Neural cell (in vitro differentiated cells): ENCODE measurements at regions not wholly inside any gene's neighbourhood (a gene's known extent, or its start where the extent isn't known, plus 50 kb on each side); places are given as distances from the start of the nearest gene placed in this dataset.

Source experiments
- H2AFZ ChIP-seq: fragments of 200-600, 300-800 bp; sonication (generic), shearing (Covaris generic); 2 replicates; pipeline ENCODE4 v1.6.0; 2014; ENCODE audit warnings: low read depth, mild to moderate bottlenecking, antibody characterized with exemption, low read length, moderate library complexity
- H3F3A ChIP-seq: fragments of 200-600 bp; shearing (Covaris generic); 2 replicates; pipeline ENCODE4 v1.6.1; 2016; ENCODE audit warnings: mild to moderate bottlenecking, moderate library complexity, mixed read lengths, antibody characterized with exemption, low read length; ENCODE audit not compliant: insufficient read depth, poor library complexity, severe bottlenecking
- H3K27ac ChIP-seq: fragments of 200-600, 300-800 bp; sonication (generic), shearing (Covaris generic); 2 replicates; pipeline ENCODE4 v1.5.1; 2014; ENCODE audit warnings: mild to moderate bottlenecking, low read length, moderate library complexity
- H3K27me3 ChIP-seq: fragments of 300-800, 200-600 bp; sonication (generic), shearing (Covaris generic); 2 replicates; pipeline ENCODE4 v1.6.0; 2014; ENCODE audit warnings: mild to moderate bottlenecking, low read depth, low read length, moderate library complexity; ENCODE audit not compliant: insufficient read depth
- H3K36me3 ChIP-seq: fragments of 300-800, 200-600 bp; sonication (generic), shearing (Covaris generic); 2 replicates; pipeline ENCODE4 v1.5.1; 2014; ENCODE audit warnings: mild to moderate bottlenecking, antibody characterized with exemption, low read length, moderate library complexity; ENCODE audit not compliant: insufficient read depth
- H3K4me2 ChIP-seq: fragments of 300-800, 200-600 bp; sonication (generic), shearing (Covaris generic); 2 replicates; pipeline ENCODE4 v1.6.0; 2014; ENCODE audit warnings: mild to moderate bottlenecking, low read length
- H3K4me3 ChIP-seq: fragments of 300-800, 200-600 bp; sonication (generic), shearing (Covaris generic); 2 replicates; pipeline ENCODE4 v1.5.1; 2014; ENCODE audit warnings: mild to moderate bottlenecking, low read length, moderate library complexity
- H3K79me2 ChIP-seq: fragments of 200-600 bp; shearing (Covaris generic); replicated peaks from 2 replicates; pipeline ENCODE4 v1.6.0; 2014; ENCODE audit warnings: mild to moderate bottlenecking, low read length, moderate library complexity; ENCODE audit not compliant: insufficient read depth
- H3K9ac ChIP-seq: fragments of 300-800, 200-600 bp; sonication (generic), shearing (Covaris generic); 2 replicates; pipeline ENCODE4 v1.6.1; 2016; ENCODE audit warnings: mild to moderate bottlenecking, low read length, mixed read lengths
- H3K9me2 ChIP-seq: fragments of 200-600 bp; shearing (Covaris generic); 2 replicates; pipeline ENCODE4 v1.6.1; 2016; ENCODE audit warnings: mild to moderate bottlenecking, low read length, mixed read lengths; ENCODE audit not compliant: insufficient read depth
- H3K9me3 ChIP-seq: fragments of 200-600, 300-800 bp; sonication (generic), shearing (Covaris generic); 2 replicates; pipeline ENCODE4 v1.6.1; 2016; ENCODE audit warnings: mild to moderate bottlenecking, mixed run types, low read length, moderate library complexity, mixed read lengths
- H4K20me1 ChIP-seq: fragments of 200-600 bp; shearing (Covaris generic); 2 replicates; pipeline ENCODE4 v1.6.1; 2016; ENCODE audit warnings: mild to moderate bottlenecking, mixed run types; ENCODE audit not compliant: insufficient read depth
- CTCF ChIP-seq: fragments of 450-650 bp; IDR thresholded peaks from 2 replicates; pipeline ENCODE4 v1.5.1; 2014; ENCODE audit warnings: antibody characterized with exemption, mild to moderate bottlenecking, moderate library complexity; ENCODE audit not compliant: poor library complexity, severe bottlenecking
- EP300 ChIP-seq: fragments of 450-650 bp; conservative IDR thresholded peaks from 2 replicates; pipeline ENCODE4 v1.6.1; 2014; ENCODE audit warnings: antibody characterized with exemption, mild to moderate bottlenecking, moderate library complexity; ENCODE audit not compliant: poor library complexity, severe bottlenecking
- EZH2 ChIP-seq: fragments of 200-600, 300-800 bp; shearing (Covaris generic), sonication (generic); IDR thresholded peaks from 2 replicates; pipeline ENCODE4 v1.6.1; 2014; ENCODE audit warnings: antibody characterized with exemption, low read length, borderline replicate concordance, mild to moderate bottlenecking; ENCODE audit not compliant: insufficient read depth, poor library complexity, severe bottlenecking
- MXI1 ChIP-seq: fragments of 450-650 bp; conservative IDR thresholded peaks from 2 replicates; pipeline ENCODE4 v1.6.1; 2014; ENCODE audit warnings: antibody characterized with exemption, mild to moderate bottlenecking; ENCODE audit not compliant: poor library complexity, severe bottlenecking
- POLR2AphosphoS5 ChIP-seq: IDR thresholded peaks from 2 replicates; pipeline ENCODE4 v1.6.1; 2012
- RAD21 ChIP-seq: fragments of 450-650 bp; conservative IDR thresholded peaks from 2 replicates; pipeline ENCODE4 v1.6.1; 2014; ENCODE audit warnings: antibody characterized with exemption, mild to moderate bottlenecking, moderate library complexity
- REST ChIP-seq: IDR thresholded peaks from 2 replicates; pipeline ENCODE4 v1.6.1; 2012; ENCODE audit warnings: borderline replicate concordance
- SMC3 ChIP-seq: fragments of 450-650 bp; conservative IDR thresholded peaks from 2 replicates; pipeline ENCODE4 v1.6.1; 2014; ENCODE audit warnings: antibody characterized with exemption, mild to moderate bottlenecking, moderate library complexity; ENCODE audit not compliant: poor library complexity
- TAF1 ChIP-seq: IDR thresholded peaks from 2 replicates; pipeline ENCODE4 v1.6.1; 2012; ENCODE audit warnings: low read depth

- Histone ChIP-seq H3K27me3 (no peaks in the 10 kb centered on the region), H3K4me2 (no peak overlapping the region), H3K27ac (no peak overlapping the region), H3K36me3 (no peaks in the 10 kb centered on the region), H2AFZ (no peak overlapping the region), H4K20me1 (no peaks in the 10 kb centered on the region), H3K79me2 (no peaks in the 10 kb centered on the region), H3K4me3 (no peak overlapping the region), H3F3A (no peaks in the 10 kb centered on the region), H3K9me3 (no peaks in the 10 kb centered on the region), H3K9me2 (no peaks in the 10 kb centered on the region), H3K9ac (no peak overlapping the region)
- TF ChIP-seq TAF1 (no peak), EZH2 (no peak), MXI1 (no peak), EP300 (no peak), POLR2AphosphoS5 (no peak), REST (no peak), RAD21 (no peak)
These were observed 298.9 kb downstream of the RPLP1 start for GRCh38 chr15:69751566-69751965.

GRCh38 chr15:69753867-69754266, 301.2 kb downstream of the RPLP1 start:
- no peak overlapping the region for H3K4me3 ChIP-seq
- H3K27ac ChIP-seq = no peak overlapping the region
- no peak overlapping the region for H3K4me2 ChIP-seq
- no peaks in the 10 kb centered on the region for H3F3A ChIP-seq
- no peak overlapping the region for H3K9ac ChIP-seq
- no peaks in the 10 kb centered on the region for H4K20me1 ChIP-seq
- no peaks in the 10 kb centered on the region for H3K36me3 ChIP-seq
- H3K27me3 ChIP-seq = no peaks in the 10 kb centered on the region
- H3K9me2 ChIP-seq = no peaks in the 10 kb centered on the region
- TF ChIP-seq EZH2 (no peak), CTCF (no peak), MXI1 (no peak), SMC3 (no peak), EP300 (no peak)
- no peaks in the 10 kb centered on the region for H3K9me3 ChIP-seq
- no peaks in the 10 kb centered on the region for H3K79me2 ChIP-seq
- no peak overlapping the region for H2AFZ ChIP-seq

GRCh38 chr15:69754313-69754712, 301.7 kb downstream of the RPLP1 start:
- no peaks in the 10 kb centered on the region for H3K9me2 ChIP-seq
- H3K9me3 ChIP-seq = no peaks in the 10 kb centered on the region
- H3K79me2 ChIP-seq = no peaks in the 10 kb centered on the region
- no peak overlapping the region for H3K27ac ChIP-seq
- H3K4me2 ChIP-seq = no peak overlapping the region
- H3F3A ChIP-seq = no peaks in the 10 kb centered on the region
- no peak overlapping the region for H3K9ac ChIP-seq
- H3K4me3 ChIP-seq = no peak overlapping the region
- TF ChIP-seq REST (no peak), TAF1 (no peak), MXI1 (no peak), RAD21 (no peak), CTCF (no peak), EP300 (no peak), POLR2AphosphoS5 (no peak), EZH2 (no peak), SMC3 (no peak)
- H3K36me3 ChIP-seq = no peaks in the 10 kb centered on the region
- H4K20me1 ChIP-seq = no peaks in the 10 kb centered on the region
- no peaks in the 10 kb centered on the region for H3K27me3 ChIP-seq
- no peak overlapping the region for H2AFZ ChIP-seq
